Peyer's patch (tissue), 4 donors: ENCODE measurements at regions not wholly inside any gene's neighbourhood (a gene's known extent, or its start where the extent isn't known, plus 50 kb on each side); places are given as distances from the start of the nearest gene placed in this dataset.

Experiments used
- POLR2A ChIP-seq, 2 donors: fragments of 450-650 bp; IDR thresholded peaks; one replicate each; pipeline ENCODE4 v1.5.1; 2017; ENCODE audit warnings: antibody characterized with exemption in 2 of 2, mild to moderate bottlenecking in 2 of 2, moderate library complexity in 2 of 2
- TF ChIP-seq, protein P1 (sequence below), 6 experiments: fragments of 450-650 bp in 4 of 6; fragments of 200-600 bp in 2 of 6; sonication (generic) in 1 of 6; IDR thresholded peaks; one replicate each; pipeline ENCODE4 v1.5.1; 2017 to 2019; ENCODE audit warnings: antibody characterized with exemption in 6 of 6, mild to moderate bottlenecking in 3 of 6, moderate library complexity in 1 of 6

DNA sequence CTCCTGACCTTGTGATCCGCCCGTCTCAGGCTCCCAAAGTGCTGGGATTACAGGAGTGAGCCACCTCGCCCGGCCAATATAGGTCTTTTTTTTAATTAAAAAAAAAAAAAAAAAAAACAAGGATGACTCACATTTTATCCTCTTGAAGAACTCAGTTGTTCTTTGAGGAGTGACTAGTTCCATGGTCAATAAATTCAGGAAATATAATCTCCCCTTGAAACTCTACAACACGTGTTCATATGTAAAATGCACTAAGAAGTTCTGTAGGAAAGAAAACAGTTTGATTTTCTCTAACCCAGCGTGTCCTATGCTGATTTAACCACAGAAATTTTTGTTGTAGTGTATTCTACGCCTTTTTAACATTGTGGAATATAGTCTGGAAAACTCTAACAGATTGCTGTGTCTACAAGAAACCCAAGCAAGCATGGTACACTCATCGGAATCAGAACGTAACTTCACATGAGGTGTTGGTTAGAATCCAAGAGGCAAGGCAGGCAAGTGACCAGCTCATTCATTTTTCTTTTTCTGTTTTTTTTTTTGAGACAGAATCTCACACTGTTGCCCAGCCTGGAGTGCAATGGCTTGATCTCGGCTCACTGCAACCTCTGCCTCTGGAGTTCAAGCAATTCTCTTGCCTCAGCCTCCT, 79.0 kb upstream of the ZNF217 start:
- TF ChIP-seq, protein P1, sequence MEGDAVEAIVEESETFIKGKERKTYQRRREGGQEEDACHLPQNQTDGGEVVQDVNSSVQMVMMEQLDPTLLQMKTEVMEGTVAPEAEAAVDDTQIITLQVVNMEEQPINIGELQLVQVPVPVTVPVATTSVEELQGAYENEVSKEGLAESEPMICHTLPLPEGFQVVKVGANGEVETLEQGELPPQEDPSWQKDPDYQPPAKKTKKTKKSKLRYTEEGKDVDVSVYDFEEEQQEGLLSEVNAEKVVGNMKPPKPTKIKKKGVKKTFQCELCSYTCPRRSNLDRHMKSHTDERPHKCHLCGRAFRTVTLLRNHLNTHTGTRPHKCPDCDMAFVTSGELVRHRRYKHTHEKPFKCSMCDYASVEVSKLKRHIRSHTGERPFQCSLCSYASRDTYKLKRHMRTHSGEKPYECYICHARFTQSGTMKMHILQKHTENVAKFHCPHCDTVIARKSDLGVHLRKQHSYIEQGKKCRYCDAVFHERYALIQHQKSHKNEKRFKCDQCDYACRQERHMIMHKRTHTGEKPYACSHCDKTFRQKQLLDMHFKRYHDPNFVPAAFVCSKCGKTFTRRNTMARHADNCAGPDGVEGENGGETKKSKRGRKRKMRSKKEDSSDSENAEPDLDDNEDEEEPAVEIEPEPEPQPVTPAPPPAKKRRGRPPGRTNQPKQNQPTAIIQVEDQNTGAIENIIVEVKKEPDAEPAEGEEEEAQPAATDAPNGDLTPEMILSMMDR (IDR thresholded peaks at IDR 0.05): no peak
- no peak for TF ChIP-seq POLR2A (IDR thresholded peaks at IDR 0.05)
